HepG2 (cell line): ENCODE measurements at regions not wholly inside any gene's neighbourhood (a gene's known extent, or its start where the extent isn't known, plus 50 kb on each side); places are given as distances from the start of the nearest gene placed in this dataset.

Source experiments
- ASH2L ChIP-seq: fragments of 300-600, 200-600 bp; sonication (generic); IDR thresholded peaks from 2 replicates; pipeline ENCODE4 v1.7.0; 2017; ENCODE audit warnings: low read depth, mild to moderate bottlenecking, moderate library complexity, mixed read lengths, low read length; ENCODE audit not compliant: insufficient read length
- HDAC1 ChIP-seq: sonication (generic); formaldehyde crosslinking; IDR thresholded peaks from 2 replicates; pipeline ENCODE4 v1.5.1; 2020; ENCODE audit warnings: mild to moderate bottlenecking, missing genetic modification reagents
- HOXD1 ChIP-seq: sonication (generic); formaldehyde crosslinking; IDR thresholded peaks from 2 replicates; pipeline ENCODE4 v1.5.0; 2020; ENCODE audit warnings: missing genetic modification reagents
- KAT8 ChIP-seq: IDR thresholded peaks from 2 replicates; pipeline ENCODE4 v1.6.1; 2016; ENCODE audit warnings: missing genetic modification reagents, missing compliant biosample characterization
- KLF16 ChIP-seq, 2 experiments: sonication (generic) in 1 of 2; formaldehyde crosslinking in 1 of 2; IDR thresholded peaks; 2 replicates each; pipeline versions ENCODE4 v1.6.1 to v1.8.0; 2016 to 2023; ENCODE audit warnings: missing genetic modification reagents in 2 of 2, missing compliant biosample characterization in 1 of 2
- KLF6 ChIP-seq: IDR thresholded peaks from 2 replicates; pipeline ENCODE4 v1.8.0; 2016; ENCODE audit warnings: missing biosample characterization, missing genetic modification reagents
- MTF1 ChIP-seq: sonication (generic); formaldehyde crosslinking; IDR thresholded peaks from 2 replicates; pipeline ENCODE4 v1.5.0; 2020; ENCODE audit warnings: missing genetic modification reagents
- ZFP90 ChIP-seq: sonication (generic); formaldehyde crosslinking; IDR thresholded peaks from 2 replicates; pipeline ENCODE4 v1.8.0; 2022; ENCODE audit warnings: missing genetic modification reagents, mild to moderate bottlenecking, inconsistent platforms, borderline replicate concordance
- ZKSCAN5 ChIP-seq: sonication (generic); formaldehyde crosslinking; IDR thresholded peaks from 2 replicates; pipeline ENCODE4 v1.5.1; 2020; ENCODE audit warnings: mild to moderate bottlenecking, missing genetic modification reagents
- ZNF17 ChIP-seq: sonication (generic); formaldehyde crosslinking; IDR thresholded peaks from 2 replicates; pipeline ENCODE4 v1.5.0; 2020; ENCODE audit warnings: mild to moderate bottlenecking, missing genetic modification reagents
- ZNF253 ChIP-seq: sonication (generic); formaldehyde crosslinking; IDR thresholded peaks from 2 replicates; pipeline ENCODE4 v1.8.0; 2022; ENCODE audit warnings: mild to moderate bottlenecking, missing genetic modification reagents, borderline replicate concordance
- TF ChIP-seq, protein P1 (sequence below): sonication (generic); formaldehyde crosslinking; IDR thresholded peaks from 2 replicates; pipeline ENCODE4 v1.5.0; 2020; ENCODE audit warnings: missing genetic modification reagents
- TF ChIP-seq, protein P2 (sequence below): sonication (generic); formaldehyde crosslinking; IDR thresholded peaks from 2 replicates; pipeline ENCODE4 v1.4.0; 2020; ENCODE audit warnings: mild to moderate bottlenecking, missing genetic modification reagents
- TF ChIP-seq, protein P3 (sequence below): sonication (generic); formaldehyde crosslinking; IDR thresholded peaks from 2 replicates; pipeline ENCODE4 v1.8.0; 2022; ENCODE audit warnings: missing genetic modification reagents, mild to moderate bottlenecking, moderate library complexity, borderline replicate concordance
- TF ChIP-seq, protein P4 (sequence below): sonication (generic); formaldehyde crosslinking; IDR thresholded peaks from 2 replicates; pipeline ENCODE4 v1.4.0; 2020; ENCODE audit warnings: mild to moderate bottlenecking, missing genetic modification reagents

DNA sequence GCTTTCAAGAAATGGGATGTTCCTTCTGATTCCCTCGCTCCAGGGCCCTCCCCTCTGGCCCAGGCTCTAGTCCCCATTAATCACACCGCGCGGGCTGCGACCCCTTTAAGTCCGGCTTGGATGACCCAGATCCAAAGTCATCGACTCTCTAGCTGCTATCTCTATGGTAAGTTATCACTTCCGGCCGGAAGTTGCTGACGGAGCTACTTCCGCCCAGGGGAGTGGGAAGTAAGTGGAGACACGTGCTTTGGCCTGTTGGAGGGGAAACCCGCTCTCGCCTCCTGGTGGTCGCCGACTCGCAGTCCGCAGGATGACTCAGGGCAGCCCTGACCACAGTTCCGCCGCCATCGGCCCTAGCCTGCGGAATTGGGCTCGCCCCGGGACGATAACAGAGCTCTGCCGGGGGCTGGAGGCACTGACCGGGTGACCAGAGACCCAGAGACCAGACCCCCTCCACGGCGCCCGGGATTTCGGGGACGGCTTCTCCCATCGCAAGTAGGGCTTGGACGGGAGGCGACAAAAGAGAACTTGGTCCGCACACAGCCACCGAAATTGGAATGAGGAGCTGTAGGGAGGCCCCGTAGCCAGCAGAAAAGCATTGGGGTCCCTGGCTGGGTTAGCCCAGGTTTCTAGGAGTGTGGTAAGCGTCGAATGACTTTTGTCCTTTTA, 52.2 kb upstream of the SEC14L1 start (continued):
- TF ChIP-seq HOXD1 (peak; percentile 74; the same call in 1 of the 2 replicates), KAT8 (CRISPR knock-in tag) (peak; percentile 100), KLF16 (CRISPR knock-in tag; IDR thresholded peaks at IDR 0.05) (peak in 1 of 2 experiments; percentile 99; a peak in 2 of 4 replicates), ZFP90 (CRISPR knock-in tag) (peak; percentile 84), ZNF253 (0 out of 2 replicates have a peak, but pooled peaks have one; percentile 69), MTF1 (no peak), ZNF17 (CRISPR knock-in tag) (no peak; the same call in 1 of the 2 replicates), ASH2L (peak; percentile 84), ZKSCAN5 (CRISPR knock-in tag) (peak; percentile 61), HDAC1 (CRISPR knock-in tag) (peak; percentile 97), KLF6 (CRISPR knock-in tag) (peak; percentile 96)
- TF ChIP-seq, protein P1, sequence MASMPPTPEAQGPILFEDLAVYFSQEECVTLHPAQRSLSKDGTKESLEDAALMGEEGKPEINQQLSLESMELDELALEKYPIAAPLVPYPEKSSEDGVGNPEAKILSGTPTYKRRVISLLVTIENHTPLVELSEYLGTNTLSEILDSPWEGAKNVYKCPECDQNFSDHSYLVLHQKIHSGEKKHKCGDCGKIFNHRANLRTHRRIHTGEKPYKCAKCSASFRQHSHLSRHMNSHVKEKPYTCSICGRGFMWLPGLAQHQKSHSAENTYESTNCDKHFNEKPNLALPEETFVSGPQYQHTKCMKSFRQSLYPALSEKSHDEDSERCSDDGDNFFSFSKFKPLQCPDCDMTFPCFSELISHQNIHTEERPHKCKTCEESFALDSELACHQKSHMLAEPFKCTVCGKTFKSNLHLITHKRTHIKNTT (CRISPR knock-in tag): no peak
- TF ChIP-seq, protein P2, sequence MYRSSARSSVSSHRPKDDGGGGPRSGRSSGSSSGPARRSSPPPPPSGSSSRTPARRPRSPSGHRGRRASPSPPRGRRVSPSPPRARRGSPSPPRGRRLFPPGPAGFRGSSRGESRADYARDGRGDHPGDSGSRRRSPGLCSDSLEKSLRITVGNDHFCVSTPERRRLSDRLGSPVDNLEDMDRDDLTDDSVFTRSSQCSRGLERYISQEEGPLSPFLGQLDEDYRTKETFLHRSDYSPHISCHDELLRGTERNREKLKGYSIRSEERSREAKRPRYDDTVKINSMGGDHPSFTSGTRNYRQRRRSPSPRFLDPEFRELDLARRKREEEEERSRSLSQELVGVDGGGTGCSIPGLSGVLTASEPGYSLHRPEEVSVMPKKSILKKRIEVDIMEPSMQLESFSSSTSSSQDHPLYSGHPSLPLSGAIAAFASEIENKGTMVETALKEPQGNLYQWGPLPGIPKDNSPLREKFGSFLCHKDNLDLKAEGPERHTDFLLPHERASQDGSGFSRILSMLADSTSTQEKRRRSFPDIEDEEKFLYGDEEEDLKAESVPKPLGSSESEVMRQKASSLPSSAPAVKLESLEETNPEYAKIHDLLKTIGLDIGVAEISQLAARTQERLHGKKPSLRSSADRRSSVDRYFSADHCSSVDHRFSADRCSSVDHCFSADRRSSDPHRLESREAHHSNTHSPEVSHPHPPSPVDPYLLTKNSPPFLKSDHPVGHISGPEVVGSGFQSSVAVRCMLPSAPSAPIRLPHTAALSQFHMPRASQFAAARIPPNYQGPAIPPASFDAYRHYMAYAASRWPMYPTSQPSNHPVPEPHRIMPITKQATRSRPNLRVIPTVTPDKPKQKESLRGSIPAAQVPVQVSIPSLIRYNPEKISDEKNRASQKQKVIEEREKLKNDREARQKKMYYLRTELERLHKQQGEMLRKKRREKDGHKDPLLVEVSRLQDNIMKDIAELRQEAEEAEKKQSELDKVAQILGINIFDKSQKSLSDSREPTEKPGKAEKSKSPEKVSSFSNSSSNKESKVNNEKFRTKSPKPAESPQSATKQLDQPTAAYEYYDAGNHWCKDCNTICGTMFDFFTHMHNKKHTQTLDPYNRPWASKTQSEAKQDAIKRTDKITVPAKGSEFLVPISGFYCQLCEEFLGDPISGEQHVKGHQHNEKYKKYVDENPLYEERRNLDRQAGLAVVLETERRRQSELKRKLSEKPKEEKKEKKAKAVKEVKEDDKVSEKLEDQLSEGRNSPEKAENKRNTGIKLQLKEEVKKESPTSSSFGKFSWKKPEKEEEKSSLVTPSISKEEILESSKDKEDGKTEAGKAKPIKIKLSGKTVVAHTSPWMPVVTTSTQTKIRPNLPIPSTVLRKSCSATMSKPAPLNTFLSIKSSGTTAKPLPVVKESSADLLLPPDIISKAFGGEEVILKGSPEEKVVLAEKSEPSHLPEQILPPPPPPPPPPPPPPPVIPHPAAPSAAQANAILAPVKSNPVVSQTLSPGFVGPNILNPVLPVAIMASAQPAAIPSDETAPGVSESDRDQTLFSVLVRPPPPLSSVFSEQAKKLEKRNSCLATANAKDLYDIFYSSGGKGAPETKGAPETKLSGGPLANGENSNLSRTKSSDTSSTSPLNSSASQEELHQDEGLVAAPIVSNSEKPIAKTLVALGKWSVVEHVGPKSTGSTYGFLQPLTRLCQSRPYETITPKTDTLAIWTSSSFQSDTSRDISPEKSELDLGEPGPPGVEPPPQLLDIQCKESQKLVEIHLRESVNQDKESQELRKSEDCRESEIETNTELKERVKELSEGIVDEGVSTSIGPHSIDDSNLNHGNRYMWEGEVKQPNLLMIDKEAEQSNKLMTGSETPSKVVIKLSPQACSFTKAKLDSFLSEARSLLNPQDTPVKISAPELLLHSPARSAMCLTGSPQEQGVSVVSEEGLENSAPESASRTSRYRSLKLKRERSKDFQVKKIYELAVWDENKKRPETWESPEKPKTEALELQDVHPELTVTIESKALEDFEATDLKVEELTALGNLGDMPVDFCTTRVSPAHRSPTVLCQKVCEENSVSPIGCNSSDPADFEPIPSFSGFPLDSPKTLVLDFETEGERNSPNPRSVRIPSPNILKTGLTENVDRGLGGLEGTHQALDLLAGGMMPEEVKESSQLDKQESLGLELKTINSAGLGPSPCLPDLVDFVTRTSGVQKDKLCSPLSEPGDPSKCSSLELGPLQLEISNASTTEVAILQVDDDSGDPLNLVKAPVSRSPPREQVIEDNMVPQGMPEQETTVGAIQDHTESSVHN (CRISPR knock-in tag): peak; percentile 68; the same call in 1 of the 2 replicates
- TF ChIP-seq, protein P3, sequence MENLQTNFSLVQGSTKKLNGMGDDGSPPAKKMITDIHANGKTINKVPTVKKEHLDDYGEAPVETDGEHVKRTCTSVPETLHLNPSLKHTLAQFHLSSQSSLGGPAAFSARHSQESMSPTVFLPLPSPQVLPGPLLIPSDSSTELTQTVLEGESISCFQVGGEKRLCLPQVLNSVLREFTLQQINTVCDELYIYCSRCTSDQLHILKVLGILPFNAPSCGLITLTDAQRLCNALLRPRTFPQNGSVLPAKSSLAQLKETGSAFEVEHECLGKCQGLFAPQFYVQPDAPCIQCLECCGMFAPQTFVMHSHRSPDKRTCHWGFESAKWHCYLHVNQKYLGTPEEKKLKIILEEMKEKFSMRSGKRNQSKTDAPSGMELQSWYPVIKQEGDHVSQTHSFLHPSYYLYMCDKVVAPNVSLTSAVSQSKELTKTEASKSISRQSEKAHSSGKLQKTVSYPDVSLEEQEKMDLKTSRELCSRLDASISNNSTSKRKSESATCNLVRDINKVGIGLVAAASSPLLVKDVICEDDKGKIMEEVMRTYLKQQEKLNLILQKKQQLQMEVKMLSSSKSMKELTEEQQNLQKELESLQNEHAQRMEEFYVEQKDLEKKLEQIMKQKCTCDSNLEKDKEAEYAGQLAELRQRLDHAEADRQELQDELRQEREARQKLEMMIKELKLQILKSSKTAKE: no peak
- TF ChIP-seq, protein P4, sequence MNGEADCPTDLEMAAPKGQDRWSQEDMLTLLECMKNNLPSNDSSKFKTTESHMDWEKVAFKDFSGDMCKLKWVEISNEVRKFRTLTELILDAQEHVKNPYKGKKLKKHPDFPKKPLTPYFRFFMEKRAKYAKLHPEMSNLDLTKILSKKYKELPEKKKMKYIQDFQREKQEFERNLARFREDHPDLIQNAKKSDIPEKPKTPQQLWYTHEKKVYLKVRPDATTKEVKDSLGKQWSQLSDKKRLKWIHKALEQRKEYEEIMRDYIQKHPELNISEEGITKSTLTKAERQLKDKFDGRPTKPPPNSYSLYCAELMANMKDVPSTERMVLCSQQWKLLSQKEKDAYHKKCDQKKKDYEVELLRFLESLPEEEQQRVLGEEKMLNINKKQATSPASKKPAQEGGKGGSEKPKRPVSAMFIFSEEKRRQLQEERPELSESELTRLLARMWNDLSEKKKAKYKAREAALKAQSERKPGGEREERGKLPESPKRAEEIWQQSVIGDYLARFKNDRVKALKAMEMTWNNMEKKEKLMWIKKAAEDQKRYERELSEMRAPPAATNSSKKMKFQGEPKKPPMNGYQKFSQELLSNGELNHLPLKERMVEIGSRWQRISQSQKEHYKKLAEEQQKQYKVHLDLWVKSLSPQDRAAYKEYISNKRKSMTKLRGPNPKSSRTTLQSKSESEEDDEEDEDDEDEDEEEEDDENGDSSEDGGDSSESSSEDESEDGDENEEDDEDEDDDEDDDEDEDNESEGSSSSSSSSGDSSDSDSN (CRISPR knock-in tag): peak; percentile 89
